HEK293T (cell line): ENCODE measurements at regions not wholly inside any gene's neighbourhood (a gene's known extent, or its start where the extent isn't known, plus 50 kb on each side); places are given as distances from the start of the nearest gene placed in this dataset.

Experiments used
- ARNT ChIP-seq: fragments of 450-650 bp; IDR thresholded peaks from 2 replicates; pipeline ENCODE4 v1.6.1; 2017; ENCODE audit warnings: mild to moderate bottlenecking
- BHLHE40 ChIP-seq: fragments of 450-650 bp; IDR thresholded peaks from 2 replicates; pipeline ENCODE4 v1.6.1; 2016; ENCODE audit warnings: mild to moderate bottlenecking, moderate library complexity, borderline replicate concordance
- FOXA1 ChIP-seq: fragments of 450-650 bp; IDR thresholded peaks from 2 replicates; pipeline ENCODE4 v1.6.1; 2016; ENCODE audit warnings: mild to moderate bottlenecking
- FOXK2 ChIP-seq: fragments of 450-650 bp; IDR thresholded peaks from 2 replicates; pipeline ENCODE4 v1.6.1; 2016; ENCODE audit warnings: mild to moderate bottlenecking
- FOXM1 ChIP-seq: fragments of 450-650 bp; IDR thresholded peaks from 2 replicates; pipeline ENCODE4 v1.6.1; 2017; ENCODE audit warnings: mild to moderate bottlenecking, borderline replicate concordance
- LEF1 ChIP-seq: fragments of 450-650 bp; IDR thresholded peaks from 2 replicates; pipeline ENCODE4 v1.6.1; 2017; ENCODE audit warnings: mild to moderate bottlenecking, borderline replicate concordance
- SP1 ChIP-seq: fragments of 450-650 bp; IDR thresholded peaks from 2 replicates; pipeline ENCODE4 v1.6.1; 2017
- TARDBP ChIP-seq: fragments of 450-650 bp; IDR thresholded peaks from 2 replicates; pipeline ENCODE4 v1.6.1; 2016

- TF ChIP-seq FOXM1 (no peak), FOXK2 (no peak), SP1 (no peak), FOXA1 (no peak), ARNT (no peak), LEF1 (no peak), BHLHE40 (no peak), TARDBP (no peak)
Measured at GRCh38 chr4:159542296-159542695, 439.4 kb downstream of the RAPGEF2 start.
